ENCODE measurements at regions not wholly inside any gene's neighbourhood (a gene's known extent, or its start where the extent isn't known, plus 50 kb on each side); places are given as distances from the start of the nearest gene placed in this dataset.
"Not testable (repeated sequence)": the region's sequence is repeated elsewhere in the genome, so short reads cannot be mapped to it uniquely, and the experiment has no call there.

DNA sequence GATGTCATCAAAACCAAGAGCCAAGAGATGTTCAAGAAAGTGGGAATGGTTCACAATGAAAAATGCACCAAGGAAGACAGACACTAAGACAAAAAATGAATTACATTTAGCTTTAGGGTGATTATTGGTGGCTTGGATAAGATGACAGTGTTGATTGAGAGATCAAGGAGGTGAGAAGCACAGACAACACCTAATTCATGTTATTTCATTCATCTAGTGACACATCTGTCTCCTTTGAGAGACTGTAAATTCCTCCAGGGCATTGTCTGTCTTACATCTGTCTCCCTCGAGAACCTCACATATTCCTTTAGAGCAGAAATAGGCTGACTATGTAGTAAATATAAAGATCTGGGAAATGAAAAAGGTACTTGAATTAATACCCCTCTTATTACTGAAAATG lies 94.2 kb upstream of the SMIM31 start:
- no peak for DNase-seq (ENCODE audit: low read depth, low spot score)
- in situ Hi-C loops (cut with HindIII; ENCODE audit: low sequenced_read_pairs): no loop called here
- TF ChIP-seq, protein P1, sequence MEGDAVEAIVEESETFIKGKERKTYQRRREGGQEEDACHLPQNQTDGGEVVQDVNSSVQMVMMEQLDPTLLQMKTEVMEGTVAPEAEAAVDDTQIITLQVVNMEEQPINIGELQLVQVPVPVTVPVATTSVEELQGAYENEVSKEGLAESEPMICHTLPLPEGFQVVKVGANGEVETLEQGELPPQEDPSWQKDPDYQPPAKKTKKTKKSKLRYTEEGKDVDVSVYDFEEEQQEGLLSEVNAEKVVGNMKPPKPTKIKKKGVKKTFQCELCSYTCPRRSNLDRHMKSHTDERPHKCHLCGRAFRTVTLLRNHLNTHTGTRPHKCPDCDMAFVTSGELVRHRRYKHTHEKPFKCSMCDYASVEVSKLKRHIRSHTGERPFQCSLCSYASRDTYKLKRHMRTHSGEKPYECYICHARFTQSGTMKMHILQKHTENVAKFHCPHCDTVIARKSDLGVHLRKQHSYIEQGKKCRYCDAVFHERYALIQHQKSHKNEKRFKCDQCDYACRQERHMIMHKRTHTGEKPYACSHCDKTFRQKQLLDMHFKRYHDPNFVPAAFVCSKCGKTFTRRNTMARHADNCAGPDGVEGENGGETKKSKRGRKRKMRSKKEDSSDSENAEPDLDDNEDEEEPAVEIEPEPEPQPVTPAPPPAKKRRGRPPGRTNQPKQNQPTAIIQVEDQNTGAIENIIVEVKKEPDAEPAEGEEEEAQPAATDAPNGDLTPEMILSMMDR (IDR thresholded peaks at IDR 0.05; ENCODE audit: low read depth, low read length): no peak
- no peak overlapping the region for H3K4me3 ChIP-seq (ENCODE audit: low read depth, low read length)

DNA sequence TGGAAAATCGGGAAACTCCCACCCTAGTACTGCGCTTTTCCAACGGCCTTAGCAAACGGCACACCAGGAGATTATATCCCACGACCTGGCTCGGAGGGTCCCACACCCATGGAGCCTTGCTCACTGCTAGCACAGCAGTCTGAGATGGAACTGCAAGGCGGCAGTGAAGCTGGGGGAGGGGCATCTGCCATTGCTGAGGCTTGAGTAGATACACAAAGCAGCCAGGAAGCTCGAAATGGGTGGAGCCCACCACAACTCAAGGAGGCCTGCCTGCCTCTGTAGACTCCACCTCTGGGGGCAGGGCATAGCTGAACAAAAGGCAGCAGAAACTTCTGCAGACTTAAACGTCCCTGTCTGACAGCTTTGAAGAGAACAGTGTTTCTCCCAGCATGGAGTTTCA lies 77.8 kb upstream of the SMIM31 start:
- in situ Hi-C loops (cut with HindIII; ENCODE audit: low sequenced_read_pairs); H3K4me3 ChIP-seq (ENCODE audit: low read depth, low read length): not testable (repeated sequence)

DNA sequence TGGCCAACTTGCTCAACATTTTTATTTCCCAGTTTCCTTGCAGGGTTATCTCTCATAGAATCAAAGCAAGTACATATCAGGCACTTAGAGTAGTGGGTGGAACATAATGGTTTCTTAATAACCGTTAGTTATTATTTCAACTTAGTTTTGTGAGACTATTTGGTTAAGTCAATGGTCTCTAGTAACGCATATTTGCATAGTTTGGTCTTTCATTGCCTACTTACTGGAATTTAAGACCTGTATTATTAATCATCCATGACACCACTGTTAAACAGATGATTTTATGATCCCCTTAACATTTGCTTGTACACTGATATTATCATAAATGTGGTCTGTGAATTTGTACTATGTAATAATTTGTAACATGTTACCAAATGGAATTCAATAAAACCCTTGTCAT lies 70.9 kb upstream of the SMIM31 start:
- in situ Hi-C loops (cut with HindIII; ENCODE audit: low sequenced_read_pairs): no loop called here
- TF ChIP-seq, protein P1 (IDR thresholded peaks at IDR 0.05; ENCODE audit: low read depth, low read length): no peak
- no peak overlapping the region for H3K4me3 ChIP-seq (ENCODE audit: low read depth, low read length)
- DNase-seq (ENCODE audit: low read depth, low spot score): no peak

More for the DNA sequence above, 77.8 kb upstream of the SMIM31 start:
- not testable (repeated sequence) for DNase-seq (ENCODE audit: low read depth, low spot score)

DNA sequence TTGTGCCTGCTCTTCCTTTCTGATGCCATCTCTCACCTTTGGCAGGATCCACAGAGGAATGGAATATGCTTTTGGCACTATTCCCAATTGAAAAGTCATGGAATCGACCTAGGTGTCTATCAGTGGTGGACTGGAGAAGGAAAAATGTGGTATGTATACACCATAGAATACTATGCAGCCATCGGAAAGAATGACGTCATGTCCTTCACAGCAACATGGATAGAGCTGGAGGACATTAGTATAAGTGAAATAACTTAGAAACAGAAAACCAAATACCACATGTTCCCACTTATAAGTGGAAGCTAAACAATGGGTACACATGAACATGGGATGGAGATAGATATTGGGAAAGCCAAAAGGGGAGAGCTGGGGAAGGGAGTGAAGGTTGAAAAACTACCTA lies 58.3 kb upstream of the SMIM31 start:
- in situ Hi-C loops (cut with HindIII; ENCODE audit: low sequenced_read_pairs): no loop called here
- TF ChIP-seq, protein P1 (IDR thresholded peaks at IDR 0.05; ENCODE audit: low read depth, low read length): no peak
- DNase-seq (ENCODE audit: low read depth, low spot score): no peak
- no peak overlapping the region for H3K4me3 ChIP-seq (ENCODE audit: low read depth, low read length)

GRCh38 chr4:164700471-164700870 lies 53.5 kb upstream of the SMIM31 start:
- TF ChIP-seq, protein P1 (IDR thresholded peaks at IDR 0.05; ENCODE audit: low read depth, low read length): no peak

DNA sequence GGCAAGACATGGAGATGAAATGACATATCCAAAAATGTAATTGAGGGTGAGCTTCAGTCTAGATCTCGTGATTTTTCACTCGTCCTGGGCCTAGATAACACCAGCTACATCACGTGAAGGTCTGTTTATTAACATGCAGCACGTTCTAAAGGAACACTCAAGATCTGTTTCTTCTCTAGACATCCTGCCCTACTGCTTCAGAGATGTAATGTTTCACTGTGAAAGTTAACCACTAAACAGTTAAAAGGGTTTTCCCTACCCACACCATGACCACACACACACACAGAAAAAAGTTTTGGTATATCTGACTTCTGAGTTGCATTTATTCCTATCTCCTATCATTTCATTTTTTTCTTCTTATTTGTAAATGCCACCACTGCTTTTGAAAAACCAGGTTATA lies 52.3 kb upstream of the SMIM31 start:
- in situ Hi-C loops (cut with HindIII; ENCODE audit: low sequenced_read_pairs): no loop called here
- TF ChIP-seq, protein P1 (IDR thresholded peaks at IDR 0.05; ENCODE audit: low read depth, low read length): no peak
- no peak for DNase-seq (ENCODE audit: low read depth, low spot score)
- no peak overlapping the region for H3K4me3 ChIP-seq (ENCODE audit: low read depth, low read length)

More at GRCh38 chr4:164700471-164700870, 53.5 kb upstream of the SMIM31 start:
- in situ Hi-C loops (cut with HindIII; ENCODE audit: low sequenced_read_pairs): no loop called here
- H3K4me3 ChIP-seq (ENCODE audit: low read depth, low read length): no peak overlapping the region
- no peak for DNase-seq (ENCODE audit: low read depth, low spot score)
